Activated CD8-positive, alpha-beta T cell treated with anti-CD3 and anti-CD28 coated beads, Interleukin-2, amount 10 ng/mL, durations not matched to agents 7 days and 5 days (primary cell): ENCODE measurements at regions not wholly inside any gene's neighbourhood (a gene's known extent, or its start where the extent isn't known, plus 50 kb on each side); places are given as distances from the start of the nearest gene placed in this dataset.

ENCODE experiments used
- ATAC-seq: fragments of 150-1000 bp; cut with Tn5 transposase; one replicate; pipeline ENCODE4 v1.10.0; 2021; ENCODE audit warnings: moderate library complexity
- CTCF ChIA-PET: fragments of 350-600 bp; sonication (Branson Sonifier 250); formaldehyde crosslinking; loops from one replicate; lab custom pipeline; 2021; ENCODE audit warnings: antibody characterized with exemption; lab: Charles Lee
- POLR2A ChIA-PET: fragments of 350-600 bp; sonication (Branson Sonifier 250); formaldehyde crosslinking; loops from one replicate; lab custom pipeline; 2021; ENCODE audit warnings: antibody characterized with exemption; lab: Charles Lee
- DNase-seq: peaks from one replicate; pipeline ENCODE4 v3.0.0-alpha.2; 2020
- H3K27ac Mint-ChIP-seq: one replicate; pipeline ENCODE4 v1.8.0; 2021; ENCODE audit warnings: mild to moderate bottlenecking, mixed read lengths
- H3K27me3 Mint-ChIP-seq: one replicate; pipeline ENCODE4 v1.8.0; 2021; ENCODE audit warnings: low read depth, mixed read lengths
- H3K36me3 Mint-ChIP-seq: one replicate; pipeline ENCODE4 v1.8.0; 2021; ENCODE audit warnings: low read depth, mixed read lengths
- H3K4me1 Mint-ChIP-seq: one replicate; pipeline ENCODE4 v1.8.0; 2021; ENCODE audit warnings: low read depth, mixed read lengths
- H3K4me3 Mint-ChIP-seq: one replicate; pipeline ENCODE4 v1.8.0; 2021; ENCODE audit warnings: mild to moderate bottlenecking, mixed read lengths
- H3K9me3 Mint-ChIP-seq: one replicate; pipeline ENCODE4 v1.8.0; 2022; ENCODE audit warnings: mixed read lengths; ENCODE audit not compliant: insufficient read depth

- DNase-seq, result no peak
- ChIA-PET CTCF (no interaction called here), POLR2A (no interaction called here)
- no peak for ATAC-seq
- Mint-ChIP-seq H3K4me1 (no peaks in the 10 kb centered on the region), H3K9me3 (no peaks in the 10 kb centered on the region), H3K27me3 (no peaks in the 10 kb centered on the region), H3K36me3 (no peaks in the 10 kb centered on the region), H3K27ac (no peak overlapping the region), H3K4me3 (no peak overlapping the region)
These were observed 1363.4 kb upstream of the CELF2 start for GRCh38 chr10:9654261-9654660.

DNA sequence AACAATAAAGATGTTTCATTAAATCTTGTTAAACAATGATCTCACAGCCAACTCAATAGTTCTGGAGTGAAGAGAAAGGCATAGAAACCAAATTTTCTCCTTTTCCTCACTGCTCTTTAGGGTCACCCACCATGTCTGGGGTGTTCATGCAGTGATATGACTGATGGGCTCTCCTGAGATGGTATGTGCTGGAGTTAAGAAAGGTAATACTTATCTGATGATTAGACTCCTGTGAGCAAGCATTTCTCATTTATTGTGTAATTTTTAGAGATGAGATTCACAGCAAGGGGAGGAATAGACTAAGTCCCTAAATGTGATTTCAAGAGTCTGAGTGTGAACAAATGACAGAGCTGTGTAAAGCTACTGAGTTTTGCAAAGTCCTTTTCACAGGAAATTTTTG lies 1361.3 kb upstream of the CELF2 start:
- Mint-ChIP-seq H3K4me3 (no peak overlapping the region), H3K27me3 (no peaks in the 10 kb centered on the region), H3K4me1 (no peaks in the 10 kb centered on the region), H3K36me3 (no peaks in the 10 kb centered on the region), H3K9me3 (peaks cover 5% of the 10 kb centered on the region), H3K27ac (no peak overlapping the region)
- CTCF ChIA-PET, result no interaction called here
- DNase-seq (no peak), ATAC-seq (no peak)
- POLR2A ChIA-PET, result no interaction called here

GRCh38 chr10:9656996-9657395 lies 1360.7 kb upstream of the CELF2 start:
- no peaks in the 10 kb centered on the region for H3K4me1 Mint-ChIP-seq

DNA sequence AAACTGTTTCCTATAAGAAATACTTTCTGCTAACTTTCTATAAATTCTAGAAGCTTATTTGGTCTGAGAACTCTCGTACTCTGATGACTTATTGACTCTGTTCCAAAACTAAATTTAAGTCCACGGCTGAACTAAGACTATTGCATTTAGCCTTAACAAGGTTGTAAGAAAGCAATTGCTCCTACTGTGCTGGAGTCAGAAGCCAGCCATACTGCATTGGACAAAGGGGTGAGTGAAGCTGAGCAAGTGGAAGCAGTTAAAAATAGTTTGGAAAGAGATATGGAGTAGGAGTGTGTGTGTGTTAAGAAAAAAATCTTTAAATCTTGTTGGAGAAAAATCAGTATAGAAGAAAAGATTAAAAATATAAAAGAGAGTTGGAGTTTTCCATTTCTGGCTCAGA lies 1360.1 kb upstream of the CELF2 start:
- Mint-ChIP-seq H3K4me3 (no peak overlapping the region), H3K36me3 (no peaks in the 10 kb centered on the region), H3K27ac (no peak overlapping the region), H3K4me1 (no peaks in the 10 kb centered on the region), H3K9me3 (peaks cover 8% of the 10 kb centered on the region), H3K27me3 (no peaks in the 10 kb centered on the region)
- POLR2A ChIA-PET, result no interaction called here
- CTCF ChIA-PET, result no interaction called here
- ATAC-seq (no peak), DNase-seq (no peak)

More at GRCh38 chr10:9656996-9657395, 1360.7 kb upstream of the CELF2 start:
- Mint-ChIP-seq H3K36me3 (no peaks in the 10 kb centered on the region), H3K4me3 (no peak overlapping the region), H3K27me3 (no peaks in the 10 kb centered on the region), H3K9me3 (peaks cover 8% of the 10 kb centered on the region), H3K27ac (no peak overlapping the region)
- ChIA-PET CTCF (no interaction called here), POLR2A (no interaction called here)
- DNase-seq, result no peak
- ATAC-seq, result no peak

DNA sequence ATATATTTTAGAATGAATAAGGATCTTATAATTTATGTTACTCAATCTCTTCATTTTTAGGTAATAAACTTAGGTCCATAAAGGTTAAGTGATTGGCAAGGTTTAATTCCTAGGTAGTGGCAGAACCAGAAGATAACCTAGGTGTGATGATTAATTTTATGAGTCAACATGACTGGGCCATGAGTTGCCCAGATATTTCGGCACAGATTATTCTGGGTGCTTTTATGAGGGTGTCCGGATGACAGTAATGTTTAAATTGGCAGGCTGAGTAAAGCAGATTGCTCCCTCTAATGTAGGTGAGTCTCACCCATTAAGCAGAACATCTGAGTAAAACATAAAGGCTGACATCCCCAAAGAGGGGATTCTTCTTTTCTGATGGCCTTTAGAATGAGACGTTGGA lies 1349.3 kb upstream of the CELF2 start:
- no peaks in the 10 kb centered on the region for H3K9me3 Mint-ChIP-seq
- DNase-seq (no peak), ATAC-seq (no peak)
- CTCF ChIA-PET, result no interaction called here
- POLR2A ChIA-PET, result no interaction called here
- no peaks in the 10 kb centered on the region for H3K4me1 Mint-ChIP-seq
- no peak overlapping the region for H3K27ac Mint-ChIP-seq
- no peak overlapping the region for H3K4me3 Mint-ChIP-seq
- H3K27me3 Mint-ChIP-seq, result no peaks in the 10 kb centered on the region
- H3K36me3 Mint-ChIP-seq, result no peaks in the 10 kb centered on the region

- no peak overlapping the region for H3K4me3 Mint-ChIP-seq
- H3K27ac Mint-ChIP-seq, result no peak overlapping the region
- DNase-seq (no peak), ATAC-seq (no peak)
- POLR2A ChIA-PET, result no interaction called here
- CTCF ChIA-PET, result no interaction called here
- no peaks in the 10 kb centered on the region for H3K27me3 Mint-ChIP-seq
- no peaks in the 10 kb centered on the region for H3K36me3 Mint-ChIP-seq
- no peaks in the 10 kb centered on the region for H3K9me3 Mint-ChIP-seq
- no peaks in the 10 kb centered on the region for H3K4me1 Mint-ChIP-seq
These were observed 1346.8 kb upstream of the CELF2 start for GRCh38 chr10:9670911-9671310.

DNA sequence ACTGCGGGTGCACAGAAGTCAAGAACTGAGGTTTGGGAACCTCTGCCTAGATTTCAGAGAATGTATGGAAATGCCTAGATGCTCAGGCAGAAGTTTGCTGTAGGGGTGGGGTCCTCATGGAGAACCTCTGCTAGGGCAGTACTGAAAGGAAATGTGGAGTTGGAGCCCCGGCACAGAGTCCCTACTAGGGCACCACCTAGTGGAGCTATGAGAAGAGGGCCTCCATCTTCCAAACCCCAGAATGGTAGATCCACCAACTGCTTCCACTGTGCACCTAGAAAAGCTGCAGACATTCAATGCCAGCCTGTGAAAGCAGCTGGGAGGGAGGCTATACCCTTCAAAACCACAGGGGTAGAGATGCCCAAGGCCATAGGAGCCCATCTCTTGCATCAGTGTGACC lies 1336.0 kb upstream of the CELF2 start:
- Mint-ChIP-seq H3K27ac (no peak overlapping the region), H3K27me3 (no peaks in the 10 kb centered on the region), H3K9me3 (peaks cover 3% of the 10 kb centered on the region), H3K36me3 (no peaks in the 10 kb centered on the region), H3K4me3 (no peak overlapping the region), H3K4me1 (no peaks in the 10 kb centered on the region)
- POLR2A ChIA-PET, result no interaction called here
- DNase-seq, result no peak
- CTCF ChIA-PET, result interaction anchor here (0.8 kb wide), 1 partner anchor 339 kb away, joined by 4 read pairs; no protein-coding TSS in a partner anchor
- ATAC-seq, result no peak

DNA sequence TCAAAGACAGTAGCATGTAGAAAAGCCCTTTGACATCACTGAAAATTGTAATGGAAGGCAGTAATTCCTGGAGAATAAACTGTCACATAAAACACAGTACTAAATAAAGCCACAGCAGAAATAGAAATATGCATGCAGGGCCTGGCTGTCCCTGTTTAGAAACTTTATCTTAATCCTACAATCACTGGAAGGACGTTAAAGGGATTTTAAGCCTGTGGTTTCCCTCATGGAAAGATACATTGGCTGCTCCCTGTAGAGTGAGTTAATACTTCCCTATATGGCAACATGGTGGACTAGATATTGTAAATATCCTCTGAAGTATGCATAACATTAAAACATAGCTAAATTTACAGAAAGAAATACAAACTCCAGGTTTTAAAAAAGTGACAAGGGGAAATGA lies 1334.9 kb upstream of the CELF2 start:
- ChIA-PET CTCF (no interaction called here), POLR2A (no interaction called here)
- Mint-ChIP-seq H3K27me3 (no peaks in the 10 kb centered on the region), H3K36me3 (no peaks in the 10 kb centered on the region), H3K4me1 (no peaks in the 10 kb centered on the region), H3K9me3 (no peaks in the 10 kb centered on the region), H3K4me3 (no peak overlapping the region), H3K27ac (no peak overlapping the region)
- no peak for ATAC-seq
- DNase-seq, result no peak

- Mint-ChIP-seq H3K4me1 (no peaks in the 10 kb centered on the region), H3K9me3 (no peaks in the 10 kb centered on the region), H3K27me3 (no peaks in the 10 kb centered on the region), H3K36me3 (no peaks in the 10 kb centered on the region), H3K27ac (no peak overlapping the region), H3K4me3 (no peak overlapping the region)
- ChIA-PET POLR2A (no interaction called here), CTCF (no interaction called here)
- no peak for DNase-seq
- ATAC-seq, result no peak
These were observed 1333.5 kb upstream of the CELF2 start for GRCh38 chr10:9684186-9684585.

- no peaks in the 10 kb centered on the region for H3K4me1 Mint-ChIP-seq
- no peak overlapping the region for H3K4me3 Mint-ChIP-seq
- DNase-seq, result no peak
- ATAC-seq, result no peak
- POLR2A ChIA-PET, result no interaction called here
- H3K9me3 Mint-ChIP-seq, result no peaks in the 10 kb centered on the region
- CTCF ChIA-PET, result no interaction called here
- no peaks in the 10 kb centered on the region for H3K27me3 Mint-ChIP-seq
- no peak overlapping the region for H3K27ac Mint-ChIP-seq
- H3K36me3 Mint-ChIP-seq, result no peaks in the 10 kb centered on the region
These were observed 1332.1 kb upstream of the CELF2 start for GRCh38 chr10:9685596-9685995.

DNA sequence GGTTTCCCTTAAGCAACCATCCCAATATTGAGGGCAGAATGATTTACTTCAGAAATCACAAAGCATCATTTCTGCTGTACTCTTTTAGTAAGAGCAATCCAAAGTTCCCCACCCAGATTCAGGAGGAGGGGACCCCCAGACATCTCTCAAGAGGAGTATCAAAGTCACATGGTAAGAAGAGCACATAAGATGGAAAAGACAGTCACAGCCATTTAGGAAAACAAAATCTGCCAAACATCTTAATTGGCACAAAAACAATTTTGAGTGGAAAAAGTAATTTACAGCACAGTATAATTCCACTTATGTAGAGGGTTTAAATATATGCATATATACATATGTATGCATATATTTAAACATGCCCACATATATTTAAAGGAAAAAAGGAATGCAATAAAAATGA lies 1329.0 kb upstream of the CELF2 start:
- ChIA-PET POLR2A (no interaction called here), CTCF (no interaction called here)
- Mint-ChIP-seq H3K4me1 (no peaks in the 10 kb centered on the region), H3K27ac (no peak overlapping the region), H3K9me3 (no peaks in the 10 kb centered on the region), H3K27me3 (no peaks in the 10 kb centered on the region), H3K36me3 (no peaks in the 10 kb centered on the region), H3K4me3 (no peak overlapping the region)
- ATAC-seq, result no peak
- DNase-seq, result no peak

- DNase-seq, result no peak
- ATAC-seq, result no peak
- Mint-ChIP-seq H3K27me3 (no peaks in the 10 kb centered on the region), H3K4me1 (no peaks in the 10 kb centered on the region), H3K4me3 (no peak overlapping the region), H3K27ac (no peak overlapping the region), H3K9me3 (peaks cover under 1% of the 10 kb centered on the region), H3K36me3 (no peaks in the 10 kb centered on the region)
- ChIA-PET POLR2A (no interaction called here), CTCF (no interaction called here)
These were observed 1310.5 kb upstream of the CELF2 start for GRCh38 chr10:9707216-9707615.

GRCh38 chr10:9709849-9710248 lies 1307.8 kb upstream of the CELF2 start:
- Mint-ChIP-seq H3K4me1 (no peaks in the 10 kb centered on the region), H3K27me3 (no peaks in the 10 kb centered on the region), H3K9me3 (peaks cover 12% of the 10 kb centered on the region), H3K27ac (no peak overlapping the region), H3K4me3 (no peak overlapping the region), H3K36me3 (no peaks in the 10 kb centered on the region)
- ATAC-seq (no peak), DNase-seq (no peak)
- CTCF ChIA-PET, result no interaction called here
- POLR2A ChIA-PET, result no interaction called here
